ENCODE measurements at regions not wholly inside any gene's neighbourhood (a gene's known extent, or its start where the extent isn't known, plus 50 kb on each side); places are given as distances from the start of the nearest gene placed in this dataset.

DNA sequence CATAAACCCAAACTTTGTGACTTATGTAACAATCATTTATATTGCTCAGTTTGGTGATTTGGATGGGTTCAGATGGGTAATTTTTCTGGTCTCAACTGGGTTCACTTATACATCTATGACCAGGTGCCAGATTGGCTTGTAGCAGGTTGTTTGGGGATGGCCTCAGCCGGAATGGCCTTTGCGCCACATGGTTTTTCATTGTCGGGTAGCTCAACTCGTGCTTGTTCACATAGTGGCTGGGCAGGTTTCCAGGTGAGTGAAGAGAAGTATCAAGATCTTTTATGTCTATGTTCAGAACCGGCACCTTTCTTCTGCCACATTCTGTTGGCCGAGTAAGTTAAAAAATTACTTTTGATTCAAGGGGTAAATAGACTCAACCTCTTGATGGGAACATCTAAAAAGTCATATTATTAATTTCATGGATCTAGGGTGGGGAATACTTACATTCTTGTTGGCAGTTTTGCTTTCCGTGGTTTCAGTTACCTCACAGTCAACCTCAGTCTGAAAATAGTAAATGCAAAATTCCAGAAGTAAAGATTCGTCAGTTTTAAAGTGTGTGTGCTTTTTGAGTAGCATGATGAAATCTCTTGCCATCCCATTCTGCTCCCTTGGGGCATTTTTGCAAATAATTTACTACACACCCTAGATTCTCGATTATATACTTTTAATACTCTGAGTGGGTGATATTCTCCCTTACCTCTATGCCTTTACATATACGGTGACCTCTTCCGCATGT, 745.7 kb upstream of the CCDC54 start:
- no peak for DNase-seq (ENCODE audit: insufficient read length, low spot score)
- no peak for FAIRE-seq

DNA sequence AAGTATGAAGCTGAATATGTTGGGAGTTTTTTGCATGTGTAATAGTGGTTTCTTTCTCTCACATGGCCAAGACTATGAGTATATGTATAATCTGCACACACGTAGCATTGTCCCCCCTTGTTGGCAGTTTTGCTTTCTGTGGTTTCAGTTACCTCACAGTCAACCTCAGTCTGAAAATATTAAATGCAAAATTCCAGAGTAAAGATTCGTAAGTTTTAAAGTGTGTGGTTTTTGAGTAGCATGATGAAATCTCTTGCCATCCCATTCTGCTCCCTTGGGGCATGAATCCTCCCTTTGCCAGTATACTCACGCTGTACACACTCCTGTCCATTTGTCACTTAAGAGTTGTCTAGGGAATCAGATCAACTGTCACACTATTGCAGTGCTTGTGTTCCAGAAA, 742.0 kb upstream of the CCDC54 start:
- FAIRE-seq (no peak), DNase-seq (ENCODE audit: insufficient read length, low spot score) (peak; percentile 14)

DNA sequence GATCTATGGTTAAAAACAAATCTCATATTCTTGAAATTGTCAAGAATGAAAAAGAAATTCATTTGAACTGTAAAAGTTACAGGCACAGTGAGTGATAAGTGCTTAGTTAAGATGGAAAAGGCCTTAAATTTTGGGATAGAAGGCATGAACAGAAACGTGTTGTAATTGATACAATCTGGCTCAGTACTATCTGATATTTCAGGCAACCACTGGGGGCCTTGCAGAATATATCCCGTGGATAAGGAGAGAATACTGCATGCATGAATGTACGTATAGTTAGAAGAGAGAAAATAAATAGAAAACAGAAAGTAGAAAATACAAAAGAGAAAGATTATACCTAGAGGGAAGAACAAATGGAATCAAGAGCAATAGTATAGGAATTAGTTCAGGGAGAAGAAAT, 741.4 kb upstream of the CCDC54 start:
- FAIRE-seq (no peak), DNase-seq (ENCODE audit: insufficient read length, low spot score) (no peak)

DNA sequence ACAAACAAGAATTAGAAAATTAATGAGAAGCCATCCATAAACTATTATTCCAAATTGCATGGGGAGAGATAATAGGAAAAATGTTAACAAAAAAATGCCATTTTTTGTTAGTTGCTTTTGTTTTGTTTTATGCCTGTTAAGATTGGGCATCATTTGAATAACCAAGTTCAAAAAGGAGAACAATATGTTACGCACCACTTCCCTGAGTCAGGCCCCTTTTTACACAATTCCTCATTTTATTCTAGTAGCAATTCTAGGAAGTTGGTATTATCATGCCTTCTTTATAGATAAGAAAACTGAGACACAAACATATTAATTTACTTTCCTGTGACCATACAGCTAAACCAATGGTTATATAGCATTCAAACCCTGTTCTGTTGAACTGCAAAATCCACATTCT, 736.9 kb upstream of the CCDC54 start:
- FAIRE-seq = no peak
- no peak for DNase-seq (ENCODE audit: insufficient read length, low spot score)

DNA sequence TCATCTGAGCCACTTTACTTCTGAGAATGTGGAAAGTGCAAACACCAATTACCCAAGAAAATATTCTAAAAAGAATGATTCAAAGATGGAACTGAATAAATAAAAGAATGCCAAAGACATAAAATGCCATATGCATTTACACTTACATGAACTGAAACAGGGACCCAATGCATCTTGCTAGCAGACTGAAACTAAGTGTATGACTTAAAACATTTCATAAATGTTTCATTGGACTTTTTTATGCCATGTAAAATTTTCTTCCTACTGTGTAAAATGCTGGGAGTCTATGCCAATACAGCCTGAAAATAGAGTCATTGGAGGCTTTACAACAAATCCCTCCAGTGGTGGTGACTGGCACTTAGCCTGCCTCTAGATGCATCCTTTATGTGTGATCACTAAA, 735.1 kb upstream of the CCDC54 start:
- DNase-seq (ENCODE audit: insufficient read length, low spot score) = no peak
- FAIRE-seq = no peak

DNA sequence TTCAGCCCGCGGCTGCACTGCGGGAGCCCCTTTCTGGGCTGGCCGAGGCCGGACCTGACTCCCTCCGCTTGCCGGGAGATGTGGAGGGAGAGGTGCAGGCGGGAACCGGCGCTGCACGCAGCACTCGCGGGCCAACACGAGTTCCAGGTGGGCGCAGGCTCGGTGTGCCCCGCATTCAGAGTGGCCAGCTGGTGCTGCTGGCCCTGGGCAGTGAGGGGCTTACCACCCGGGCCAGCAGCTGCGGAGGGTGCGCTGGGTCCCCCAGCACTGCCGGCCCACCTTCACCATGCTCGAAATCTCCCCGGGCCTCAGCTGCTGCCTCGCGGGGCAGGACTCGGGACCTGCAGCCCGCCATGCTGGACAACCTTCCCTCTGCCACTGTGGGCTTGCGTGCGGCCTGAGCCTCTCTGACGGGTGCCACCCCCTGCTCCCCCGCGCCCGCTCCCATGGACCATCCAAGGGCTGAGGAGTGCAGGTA, 733.5 kb upstream of the CCDC54 start:
- DNase-seq (ENCODE audit: insufficient read length, low spot score) = no peak
- FAIRE-seq = no peak

DNA sequence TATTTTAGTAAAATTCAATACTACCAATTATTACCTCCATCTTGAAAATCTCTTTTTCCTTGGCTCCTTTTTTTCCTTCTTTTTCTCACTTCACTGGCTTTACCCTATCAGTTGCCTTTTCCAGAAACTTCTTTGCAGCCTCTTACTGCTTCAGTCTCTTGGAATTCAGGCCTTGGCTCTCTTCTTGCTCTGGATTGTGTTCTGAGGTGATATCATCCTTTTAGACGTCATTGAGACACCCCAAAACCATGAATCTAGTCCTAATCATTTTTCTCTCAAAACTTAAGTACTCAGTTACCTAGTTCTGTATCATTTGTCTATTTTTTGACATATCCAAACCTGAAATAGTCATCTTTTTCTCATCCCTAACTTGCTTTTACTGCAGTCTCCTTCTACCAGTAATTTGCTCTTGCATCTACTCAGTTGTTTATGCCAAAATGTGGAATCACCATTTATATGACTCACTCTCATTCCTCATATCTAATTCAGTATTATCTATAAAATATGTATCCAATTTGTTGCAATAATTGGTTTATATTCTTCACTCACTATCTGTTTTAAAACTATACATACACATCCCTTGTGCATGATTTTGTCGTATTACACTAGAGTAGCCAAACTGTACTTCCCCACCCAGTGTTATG, 703.2 kb upstream of the CCDC54 start:
- no peak for FAIRE-seq
- no peak for DNase-seq (ENCODE audit: insufficient read length, low spot score)

DNA sequence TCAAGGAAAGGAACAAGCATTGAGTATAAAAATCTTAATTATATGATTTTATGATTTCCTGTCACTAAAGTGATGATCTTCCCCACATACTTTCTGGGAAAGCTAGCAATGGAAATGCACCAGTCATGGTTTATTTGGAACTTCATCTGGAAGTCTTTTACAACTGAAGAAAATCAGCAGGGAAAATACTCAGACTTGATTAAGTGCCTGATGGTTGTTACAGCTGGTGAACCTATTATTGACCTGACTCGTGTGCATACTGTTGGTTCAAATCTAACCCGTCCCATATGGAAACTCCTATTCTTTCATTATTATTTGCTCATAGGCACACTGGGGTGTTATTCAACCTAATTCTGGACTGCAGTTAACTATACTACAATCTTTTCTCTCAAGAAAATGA, 701.8 kb upstream of the CCDC54 start:
- no peak for FAIRE-seq
- DNase-seq (ENCODE audit: insufficient read length, low spot score) = no peak

DNA sequence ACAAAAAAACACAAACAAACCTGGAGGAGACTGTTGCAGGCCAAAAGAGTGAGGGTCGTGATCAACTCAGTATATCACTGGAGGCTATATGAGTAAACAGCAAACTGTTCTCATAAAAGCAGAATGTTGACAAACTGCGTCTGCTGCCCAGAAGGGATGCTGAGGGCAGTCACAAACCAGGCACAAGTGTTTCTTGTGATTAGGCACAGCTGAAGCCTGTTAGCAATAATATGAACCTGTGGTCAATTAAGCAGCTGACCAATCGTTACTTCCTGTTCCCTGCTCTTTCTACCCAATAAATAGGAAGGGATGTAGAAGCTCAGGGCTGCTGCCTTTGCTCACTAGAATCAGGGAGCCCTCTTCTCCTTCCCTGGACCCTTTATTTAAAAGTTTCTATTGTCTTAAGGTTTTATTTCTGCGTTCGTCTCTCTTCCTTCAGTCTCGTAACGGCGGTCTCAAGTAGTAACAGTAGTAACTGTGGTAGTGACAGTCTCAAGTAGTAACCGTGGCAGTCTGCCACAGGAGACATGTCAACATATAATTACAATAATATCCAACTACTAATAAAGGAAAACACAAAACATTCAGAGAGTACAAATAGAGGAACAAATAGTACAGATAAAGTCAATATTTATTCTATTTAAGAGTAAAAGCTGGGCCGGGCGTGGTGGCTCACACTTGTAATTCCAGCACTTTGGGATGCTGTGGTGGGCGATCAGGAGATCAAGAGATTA, 698.4 kb upstream of the CCDC54 start:
- DNase-seq (ENCODE audit: insufficient read length, low spot score) (no peak), FAIRE-seq (no peak)

DNA sequence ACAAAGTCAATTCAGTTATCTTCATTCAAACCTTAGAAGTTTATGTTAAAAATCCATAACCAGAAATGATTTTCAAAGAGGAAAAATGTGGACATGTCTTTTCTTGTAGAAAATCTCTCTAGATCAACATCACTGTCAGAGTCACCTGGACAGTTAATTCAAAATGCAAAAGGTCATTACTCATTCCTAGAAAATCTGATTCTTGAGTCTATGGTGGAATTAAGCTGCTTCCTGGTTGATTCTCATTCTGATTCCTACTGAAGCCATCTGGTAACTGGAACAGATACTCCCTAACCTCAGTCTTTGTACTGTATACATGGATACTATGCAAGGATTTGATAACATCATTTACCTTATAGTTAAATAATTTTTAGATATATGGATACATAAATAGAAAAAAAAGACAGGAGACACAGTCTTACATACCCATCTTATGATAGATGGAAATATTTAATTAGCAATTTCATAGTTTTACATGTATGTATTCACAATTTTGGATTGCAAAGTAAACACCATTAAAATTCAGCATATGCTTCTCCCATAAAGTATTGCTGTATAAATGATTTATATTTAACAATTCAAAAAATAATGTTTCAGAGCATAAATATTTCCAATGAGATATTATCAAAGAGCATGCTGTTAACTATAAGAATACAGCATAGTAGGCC, 693.2 kb upstream of the CCDC54 start:
- peak; percentile 9 for DNase-seq (ENCODE audit: insufficient read length, low spot score)
- no peak for FAIRE-seq

DNA sequence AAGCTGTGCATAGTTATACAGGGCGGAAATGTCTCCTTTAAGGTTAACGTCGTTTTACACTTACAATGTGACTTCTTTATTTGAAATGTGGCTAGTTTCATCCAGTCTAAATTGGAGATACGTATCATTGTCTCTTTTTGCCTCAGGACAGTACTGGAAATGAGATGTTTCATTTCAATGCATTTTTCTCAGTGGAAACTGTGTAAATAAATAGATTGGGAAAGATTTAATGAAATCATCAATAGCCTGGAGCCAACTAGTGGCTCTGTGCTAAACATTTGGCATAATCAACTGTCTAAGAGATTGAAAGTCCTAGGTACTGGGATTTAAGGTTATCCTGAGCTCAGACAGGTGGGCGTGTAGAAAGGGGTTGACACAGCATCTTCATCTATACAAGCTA, 691.5 kb upstream of the CCDC54 start:
- DNase-seq (ENCODE audit: insufficient read length, low spot score) (no peak), FAIRE-seq (no peak)

DNA sequence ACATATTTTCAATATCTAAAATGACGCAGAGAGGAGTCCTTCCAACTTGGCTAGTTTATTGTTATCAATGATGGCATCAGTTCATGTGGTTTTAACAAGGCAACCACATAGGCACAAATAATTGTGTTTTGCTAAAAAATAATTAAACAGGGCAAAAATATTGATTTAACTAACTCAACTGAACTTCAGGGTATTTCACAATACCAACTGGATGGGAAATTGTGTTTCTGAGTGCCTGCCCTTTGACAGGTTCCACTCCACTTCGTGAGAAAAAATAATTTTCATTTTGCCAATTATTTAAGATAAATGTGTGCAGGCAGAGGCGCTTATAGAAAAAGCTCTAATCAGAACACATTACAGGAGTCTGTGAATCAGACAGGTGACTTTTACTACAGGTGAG, 689.3 kb upstream of the CCDC54 start:
- DNase-seq (ENCODE audit: insufficient read length, low spot score) (no peak), FAIRE-seq (no peak)

DNA sequence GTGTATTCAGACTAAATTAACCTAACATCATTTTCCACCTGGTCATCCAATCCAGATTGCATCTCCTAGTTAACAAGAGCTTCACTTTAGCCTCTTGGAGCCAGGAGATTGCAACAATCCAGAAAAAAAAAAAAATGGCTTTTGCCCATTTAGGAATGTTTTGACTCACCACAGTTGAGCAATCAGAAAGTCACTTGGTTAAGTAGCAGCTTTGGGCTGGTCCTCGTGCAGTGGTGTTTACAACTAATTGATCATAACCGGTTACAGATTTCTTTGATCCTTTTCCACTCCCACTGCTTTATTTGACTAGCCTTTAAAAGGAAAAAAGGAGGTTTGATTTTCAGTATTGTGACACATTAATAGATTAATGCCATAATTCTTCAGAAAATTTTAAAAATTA, 688.8 kb upstream of the CCDC54 start:
- no peak for FAIRE-seq
- DNase-seq (ENCODE audit: insufficient read length, low spot score) = peak; percentile 62

DNA sequence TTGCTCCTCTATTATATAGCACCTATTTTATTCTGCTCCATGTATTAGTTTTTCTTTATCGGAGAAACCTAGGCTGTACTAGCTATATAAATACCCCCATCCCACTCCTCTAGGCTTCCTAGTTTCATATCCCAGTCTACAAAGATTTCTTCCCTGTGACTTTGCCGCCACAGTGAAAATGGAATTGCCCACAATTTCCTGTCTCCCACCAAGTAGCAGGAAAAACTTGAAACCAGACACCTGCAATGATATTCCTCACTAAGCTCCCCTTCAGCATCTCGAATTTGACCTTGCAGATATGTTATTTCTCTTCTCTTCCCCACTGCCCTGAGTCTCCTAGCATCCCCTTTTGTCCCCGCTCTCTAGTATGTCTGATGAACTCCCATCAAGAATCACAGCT, 685.8 kb upstream of the CCDC54 start:
- no peak for DNase-seq (ENCODE audit: insufficient read length, low spot score)
- FAIRE-seq = no peak

DNA sequence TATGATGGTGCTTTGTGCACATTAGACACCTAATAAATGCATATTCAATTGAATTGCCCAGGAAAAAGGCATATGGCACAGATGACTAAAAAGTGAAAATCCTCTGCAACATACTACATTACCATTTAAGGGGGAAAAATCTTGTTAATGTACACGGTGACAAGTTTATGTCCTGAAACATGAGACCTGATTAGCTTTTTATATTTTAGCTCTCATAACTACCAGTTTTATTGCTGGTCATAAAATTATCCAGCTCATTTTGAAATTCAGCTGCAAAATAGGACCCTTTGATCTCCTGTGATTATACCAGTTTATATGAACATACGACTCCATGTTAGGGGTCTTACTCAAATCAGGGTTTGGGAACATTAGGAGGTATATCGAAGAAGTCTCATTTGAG, 684.6 kb upstream of the CCDC54 start:
- no peak for FAIRE-seq
- DNase-seq (ENCODE audit: insufficient read length, low spot score) = no peak

DNA sequence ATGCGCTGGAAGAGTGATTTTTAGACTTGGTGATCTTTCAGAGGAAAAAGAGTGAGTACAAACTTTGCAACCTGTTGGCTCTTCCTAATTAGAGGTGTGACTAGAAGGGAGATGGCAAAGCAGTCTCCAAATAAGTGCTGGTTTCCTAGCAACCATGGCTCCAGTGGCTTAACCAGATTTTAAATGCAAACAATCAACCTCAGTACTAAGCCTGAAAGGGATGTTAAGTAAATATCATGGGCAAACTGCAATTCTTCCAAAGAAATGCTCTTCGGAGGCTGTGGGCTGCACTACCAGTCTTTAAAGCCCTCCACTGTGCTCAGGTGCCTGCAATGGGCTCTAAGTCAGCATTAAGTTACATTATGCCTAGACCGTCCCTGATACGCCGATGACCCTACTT, 678.1 kb upstream of the CCDC54 start:
- FAIRE-seq = no peak
- no peak for DNase-seq (ENCODE audit: insufficient read length, low spot score)

DNA sequence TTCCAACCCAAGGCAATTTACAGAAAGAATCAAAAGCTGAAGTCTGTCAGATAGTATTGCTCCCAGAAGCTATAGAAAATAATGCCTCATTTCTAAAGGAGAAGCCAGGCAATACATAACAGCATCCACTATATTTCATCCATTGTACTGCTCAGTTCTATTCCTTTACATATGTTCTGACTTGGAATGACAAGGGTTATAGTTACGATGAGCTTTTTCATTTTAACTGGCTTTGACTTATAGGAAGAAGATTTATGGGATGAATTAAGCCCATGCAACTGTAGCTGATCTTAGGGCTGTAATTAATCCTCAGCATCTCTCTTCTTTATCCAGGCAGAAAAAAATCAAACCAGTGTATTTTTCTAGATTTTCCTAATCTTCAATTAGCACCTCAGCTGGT, 676.3 kb upstream of the CCDC54 start:
- FAIRE-seq (no peak), DNase-seq (ENCODE audit: insufficient read length, low spot score) (no peak)

DNA sequence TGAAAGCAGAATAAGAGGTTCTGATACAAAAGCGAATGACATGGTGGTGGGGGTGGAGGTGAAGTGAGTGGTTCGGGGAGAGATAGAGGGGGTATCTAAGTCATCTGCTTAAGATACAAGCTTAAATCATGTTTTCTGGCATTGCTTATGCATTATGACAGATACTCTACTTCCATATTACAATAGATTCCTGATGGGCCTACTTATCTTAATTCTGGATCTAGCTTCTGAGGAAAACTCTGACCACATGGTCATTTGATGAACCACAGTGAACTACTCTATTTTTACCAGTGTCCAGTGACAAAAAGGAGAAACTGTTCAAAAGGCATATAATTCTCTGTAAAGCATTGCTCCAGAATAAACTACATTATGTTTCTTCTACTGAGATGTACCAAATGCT, 673.7 kb upstream of the CCDC54 start:
- FAIRE-seq (no peak), DNase-seq (ENCODE audit: insufficient read length, low spot score) (no peak)

DNA sequence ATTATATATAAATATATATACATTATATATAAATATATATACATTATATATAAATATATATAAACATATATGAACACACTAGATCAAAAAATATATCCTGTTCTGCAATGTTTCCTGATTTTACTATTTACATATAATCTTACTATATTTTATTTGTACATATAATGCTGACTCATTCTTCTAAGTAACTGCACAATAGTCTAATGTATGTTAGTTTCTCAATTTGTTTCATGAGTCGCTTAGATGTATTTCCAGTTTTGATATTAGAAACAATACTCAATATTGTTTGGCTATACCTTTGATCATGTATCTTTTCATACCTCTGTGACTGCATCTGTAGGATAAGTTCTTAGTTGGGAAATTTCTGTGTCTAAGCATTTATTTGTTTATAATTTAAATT, 669.9 kb upstream of the CCDC54 start:
- FAIRE-seq (no peak), DNase-seq (ENCODE audit: insufficient read length, low spot score) (no peak)

DNA sequence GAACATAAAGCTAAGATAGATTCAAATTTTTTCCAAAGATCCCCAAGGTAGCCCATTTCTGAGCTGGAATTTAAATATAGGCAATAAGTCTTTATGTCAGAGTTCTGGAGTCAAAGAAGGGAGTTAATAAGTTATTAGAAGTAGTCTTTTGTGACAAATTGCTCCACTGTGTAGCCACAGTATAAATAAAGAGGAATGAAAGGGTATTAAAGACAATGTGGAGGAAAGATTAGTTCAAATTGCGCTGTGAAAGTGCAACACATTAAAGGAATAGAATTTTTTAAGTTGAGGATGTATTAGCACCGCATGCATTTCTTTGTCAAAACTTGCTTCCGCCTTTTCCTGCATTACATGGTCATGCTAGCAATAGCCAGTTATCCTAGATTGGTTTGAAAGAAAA, 666.6 kb upstream of the CCDC54 start:
- no peak for FAIRE-seq
- no peak for DNase-seq (ENCODE audit: insufficient read length, low spot score)

DNA sequence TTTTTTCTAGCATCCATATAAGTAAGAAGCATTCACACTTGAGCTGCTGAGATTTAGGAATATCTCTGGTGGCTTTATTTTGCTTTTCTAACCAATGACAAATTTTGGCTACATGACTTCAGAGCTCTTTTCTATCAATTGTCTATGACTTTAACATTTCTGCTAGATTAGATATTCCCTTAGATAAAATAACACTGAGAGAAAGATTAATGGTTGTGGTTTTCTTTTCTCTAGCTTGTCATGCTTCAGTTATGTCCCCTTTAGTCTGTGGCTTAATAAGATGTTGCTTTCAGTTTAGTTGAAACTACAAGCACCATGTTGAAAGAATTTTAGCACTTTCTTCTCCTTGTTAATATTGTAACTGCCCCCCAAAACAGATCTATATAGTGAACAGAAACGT, 665.6 kb upstream of the CCDC54 start:
- no peak for FAIRE-seq
- peak; percentile 22 for DNase-seq (ENCODE audit: insufficient read length, low spot score)
